ENCODE measurements at regions not wholly inside any gene's neighbourhood (a gene's known extent, or its start where the extent isn't known, plus 50 kb on each side); places are given as distances from the start of the nearest gene placed in this dataset.

- no peaks in the 10 kb centered on the region for H3K4me1 Mint-ChIP-seq (ENCODE audit: low read depth)
- H3K27ac Mint-ChIP-seq = no peak overlapping the region
- DNase-seq (no peak), ATAC-seq (replicated peaks in 1 of 2) (no peak)
- peaks cover 5% of the 10 kb centered on the region in 2 donors for H3K9me3 Mint-ChIP-seq
- H3K36me3 Mint-ChIP-seq (ENCODE audit: insufficient read depth in 2 of 2) = peaks cover 3 to 4% of the 10 kb centered on the region in 2 donors
- H3K27me3 Mint-ChIP-seq (ENCODE audit: low read depth) = no peaks in the 10 kb centered on the region
- H3K4me3 Mint-ChIP-seq = no peak overlapping the region
Measured at GRCh38 chr5:13998254-13998653, 53.8 kb upstream of the DNAH5 start.

- DNase-seq (no peak), ATAC-seq (replicated peaks in 1 of 2) (no peak)
- Mint-ChIP-seq H3K27ac (no peak overlapping the region), H3K4me3 (no peak overlapping the region), H3K36me3 (ENCODE audit: insufficient read depth in 2 of 2) (peaks cover 3 to 4% of the 10 kb centered on the region in 2 donors), H3K4me1 (ENCODE audit: low read depth) (no peaks in the 10 kb centered on the region), H3K27me3 (ENCODE audit: low read depth) (no peaks in the 10 kb centered on the region), H3K9me3 (peaks cover 5% of the 10 kb centered on the region in 2 donors)
Measured at GRCh38 chr5:13997514-13997913, 53.0 kb upstream of the DNAH5 start.

- Mint-ChIP-seq H3K27me3 (ENCODE audit: low read depth) (no peaks in the 10 kb centered on the region), H3K4me3 (no peak overlapping the region), H3K4me1 (ENCODE audit: low read depth) (no peaks in the 10 kb centered on the region), H3K9me3 (peaks cover 5% of the 10 kb centered on the region in 2 donors), H3K36me3 (ENCODE audit: insufficient read depth in 2 of 2) (peaks cover 3 to 4% of the 10 kb centered on the region in 2 donors), H3K27ac (no peak overlapping the region)
- DNase-seq (no peak), ATAC-seq (replicated peaks in 1 of 2) (no peak)
Measured at GRCh38 chr5:13994621-13995253, 50.2 kb upstream of the DNAH5 start.
